SJCRH30 (cell line): ENCODE measurements at regions not wholly inside any gene's neighbourhood (a gene's known extent, or its start where the extent isn't known, plus 50 kb on each side); places are given as distances from the start of the nearest gene placed in this dataset.

ENCODE experiments used
- DNase-seq, 2 experiments: peaks; one replicate each; pipeline ENCODE4 v3.0.0-alpha.2; 2015 to 2020
- H3K27ac ChIP-seq: fragments of 250-450 bp; sonication (Bioruptor Pico); 2 replicates; pipeline ENCODE4 v1.5.1; 2020; ENCODE audit warnings: mild to moderate bottlenecking, moderate library complexity
- H3K27me3 ChIP-seq: fragments of 250-450 bp; sonication (Bioruptor Pico); 2 replicates; pipeline ENCODE4 v1.5.1; 2020; ENCODE audit warnings: mild to moderate bottlenecking, moderate library complexity
- H3K36me3 ChIP-seq: fragments of 250-450 bp; sonication (Bioruptor Pico); 2 replicates; pipeline ENCODE4 v1.5.1; 2020; ENCODE audit warnings: mild to moderate bottlenecking, moderate library complexity
- H3K4me1 ChIP-seq: fragments of 250-450 bp; sonication (Bioruptor Pico); 2 replicates; pipeline ENCODE4 v1.5.1; 2020; ENCODE audit warnings: mild to moderate bottlenecking, moderate library complexity
- H3K4me3 ChIP-seq: fragments of 250-450 bp; sonication (Bioruptor Pico); 2 replicates; pipeline ENCODE4 v1.5.1; 2020; ENCODE audit warnings: mild to moderate bottlenecking, moderate library complexity
- H3K9me3 ChIP-seq: fragments of 250-450 bp; sonication (Bioruptor Pico); replicated peaks from 2 replicates; pipeline ENCODE4 v1.5.1; 2020; ENCODE audit warnings: mild to moderate bottlenecking, moderate library complexity

DNA sequence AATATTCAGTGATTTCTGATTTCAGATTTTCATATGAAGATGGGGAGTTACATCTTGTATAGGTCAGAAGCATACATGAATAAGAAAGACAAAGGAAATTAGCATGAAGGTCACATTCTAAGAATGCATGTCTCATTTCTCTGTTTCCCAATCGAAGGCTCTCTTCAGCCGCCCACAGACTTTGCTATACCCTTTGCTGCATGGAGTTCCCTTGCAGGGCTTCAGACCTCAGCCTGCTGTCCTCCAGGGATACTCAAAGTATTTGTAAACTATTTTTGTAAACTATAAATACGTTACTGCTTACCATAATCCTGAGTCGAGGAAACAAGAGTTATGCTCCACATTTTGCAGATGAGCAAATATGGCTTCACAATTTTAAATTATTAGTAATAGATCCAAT lies 738.4 kb downstream of the PCDH18 start:
- no peaks in the 10 kb centered on the region for H3K27me3 ChIP-seq
- H3K36me3 ChIP-seq: no peaks in the 10 kb centered on the region
- no peaks in the 10 kb centered on the region for H3K9me3 ChIP-seq
- H3K27ac ChIP-seq: no peak overlapping the region
- no peak for DNase-seq
- H3K4me1 ChIP-seq: no peaks in the 10 kb centered on the region
- no peak overlapping the region for H3K4me3 ChIP-seq

DNA sequence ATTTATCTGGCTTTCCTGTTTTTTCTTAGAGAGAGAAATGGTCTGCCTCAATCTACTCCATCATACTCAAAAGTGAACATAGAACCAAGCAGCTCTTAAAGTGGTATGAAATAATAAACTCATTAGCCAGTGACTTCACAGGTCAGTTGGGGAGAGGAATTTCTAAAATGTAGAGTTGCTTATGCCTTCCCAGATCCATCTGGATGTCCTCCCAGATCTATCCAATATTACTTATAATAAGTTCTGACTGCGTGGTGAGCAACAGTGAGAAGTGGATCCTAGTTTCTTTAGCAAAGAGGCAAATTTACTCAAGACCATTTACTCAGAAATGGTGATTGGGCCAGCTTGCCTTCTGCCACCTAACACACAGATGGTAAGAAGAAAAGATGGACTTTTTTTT lies 748.0 kb downstream of the PCDH18 start:
- no peaks in the 10 kb centered on the region for H3K36me3 ChIP-seq
- H3K9me3 ChIP-seq: no peaks in the 10 kb centered on the region
- no peaks in the 10 kb centered on the region for H3K4me1 ChIP-seq
- H3K4me3 ChIP-seq: no peak overlapping the region
- no peak overlapping the region for H3K27ac ChIP-seq
- no peak for DNase-seq
- no peaks in the 10 kb centered on the region for H3K27me3 ChIP-seq

DNA sequence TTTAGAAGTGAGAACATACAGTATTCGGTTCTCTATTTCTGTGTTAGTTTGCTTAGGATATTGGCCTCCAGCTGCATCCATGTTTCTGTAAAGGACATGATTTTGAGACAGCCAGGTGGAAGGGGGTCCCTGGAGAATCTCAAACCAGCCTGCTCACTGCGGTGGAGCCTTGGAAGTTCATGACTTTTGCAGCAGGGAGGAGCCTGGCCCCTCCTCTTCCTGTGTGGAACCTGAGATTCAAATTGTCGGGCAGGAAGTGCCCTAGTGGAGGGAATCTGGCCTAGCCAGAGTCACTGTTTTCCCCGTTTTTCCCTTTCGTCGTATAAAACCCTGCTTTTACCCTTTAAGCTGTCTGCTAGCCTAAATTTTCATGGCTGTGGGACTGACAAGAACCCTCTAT lies 762.6 kb downstream of the PCDH18 start:
- H3K27me3 ChIP-seq: no peaks in the 10 kb centered on the region
- H3K4me3 ChIP-seq: no peak overlapping the region
- H3K36me3 ChIP-seq: no peaks in the 10 kb centered on the region
- no peaks in the 10 kb centered on the region for H3K4me1 ChIP-seq
- no peak for DNase-seq
- H3K27ac ChIP-seq: no peak overlapping the region
- no peaks in the 10 kb centered on the region for H3K9me3 ChIP-seq

DNA sequence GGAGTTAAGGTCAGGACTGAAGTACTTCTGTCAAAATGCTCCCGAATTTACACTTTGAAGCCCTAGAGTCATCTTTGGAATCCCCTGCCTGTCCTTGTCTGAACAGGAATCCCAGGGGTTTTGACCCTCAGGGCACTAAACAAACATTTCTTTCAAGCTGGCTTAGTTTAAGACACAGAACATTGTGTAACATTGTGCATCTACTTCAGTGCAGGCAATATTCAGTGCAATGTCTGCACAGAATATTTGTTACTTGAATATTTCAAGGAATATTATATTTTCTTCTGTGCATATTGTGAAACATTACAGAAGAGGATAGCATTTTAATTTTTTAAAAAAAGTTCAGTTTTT lies 763.4 kb downstream of the PCDH18 start:
- Histone ChIP-seq H3K36me3 (no peaks in the 10 kb centered on the region), H3K9me3 (no peaks in the 10 kb centered on the region), H3K27ac (no peak overlapping the region), H3K4me3 (no peak overlapping the region), H3K4me1 (no peaks in the 10 kb centered on the region), H3K27me3 (no peaks in the 10 kb centered on the region)
- no peak for DNase-seq

DNA sequence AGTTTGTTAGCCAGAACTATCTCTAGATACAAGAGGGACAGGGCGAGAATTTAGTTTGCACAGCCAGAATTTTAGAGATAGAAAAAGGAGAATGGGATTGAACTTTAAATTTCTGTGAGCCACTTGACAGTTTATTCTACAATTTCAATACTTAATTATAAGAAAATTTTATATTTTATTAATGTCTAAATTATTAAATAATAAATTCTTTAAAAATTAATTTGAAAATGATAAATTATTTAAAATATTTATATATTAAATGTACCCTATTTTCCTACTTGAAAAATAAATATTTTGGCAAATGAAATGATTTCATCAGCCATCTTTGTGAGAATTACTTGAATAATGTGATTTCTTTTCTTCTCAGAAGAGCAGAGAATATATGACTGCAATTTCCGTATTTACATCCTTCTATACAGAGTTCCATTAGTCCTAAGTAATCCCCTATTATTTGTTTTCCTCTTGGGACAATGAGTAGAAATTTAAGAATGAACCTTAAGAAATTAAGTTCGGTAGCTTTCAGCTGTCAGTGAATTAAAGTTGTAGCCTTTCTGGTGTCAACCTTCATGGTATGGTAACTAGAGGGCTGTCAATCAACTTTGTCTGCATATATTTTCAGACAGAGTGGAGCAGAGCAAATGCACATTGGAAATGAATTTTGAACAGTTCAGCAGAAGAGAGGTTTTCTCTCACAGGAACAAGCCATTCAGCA lies 763.9 kb downstream of the PCDH18 start:
- no peak overlapping the region for H3K27ac ChIP-seq
- H3K4me1 ChIP-seq: no peaks in the 10 kb centered on the region
- H3K4me3 ChIP-seq: no peak overlapping the region
- no peaks in the 10 kb centered on the region for H3K9me3 ChIP-seq
- no peaks in the 10 kb centered on the region for H3K27me3 ChIP-seq
- DNase-seq: no peak
- no peaks in the 10 kb centered on the region for H3K36me3 ChIP-seq

DNA sequence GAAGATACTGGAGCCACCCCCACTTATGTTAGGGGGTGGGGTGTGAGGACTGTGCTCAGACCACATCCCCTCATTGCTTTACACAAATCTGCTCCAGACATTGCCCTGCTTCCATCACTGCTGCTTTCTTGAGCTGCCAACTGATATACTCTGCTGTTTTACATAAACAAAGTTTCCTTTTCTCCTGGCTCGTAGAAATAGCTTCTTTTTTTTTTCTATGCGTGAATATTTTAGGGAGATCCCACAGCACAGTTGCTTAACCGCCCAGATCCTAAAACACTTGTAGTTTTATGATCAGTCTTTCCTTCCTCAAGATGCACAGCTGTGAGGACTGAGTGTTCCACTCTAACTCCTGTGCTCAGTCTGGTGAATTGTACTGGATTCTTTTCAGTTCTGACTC lies 768.4 kb downstream of the PCDH18 start:
- no peak for DNase-seq
- Histone ChIP-seq H3K27ac (no peak overlapping the region), H3K4me1 (no peaks in the 10 kb centered on the region), H3K4me3 (no peak overlapping the region), H3K36me3 (no peaks in the 10 kb centered on the region), H3K27me3 (no peaks in the 10 kb centered on the region), H3K9me3 (no peaks in the 10 kb centered on the region)

DNA sequence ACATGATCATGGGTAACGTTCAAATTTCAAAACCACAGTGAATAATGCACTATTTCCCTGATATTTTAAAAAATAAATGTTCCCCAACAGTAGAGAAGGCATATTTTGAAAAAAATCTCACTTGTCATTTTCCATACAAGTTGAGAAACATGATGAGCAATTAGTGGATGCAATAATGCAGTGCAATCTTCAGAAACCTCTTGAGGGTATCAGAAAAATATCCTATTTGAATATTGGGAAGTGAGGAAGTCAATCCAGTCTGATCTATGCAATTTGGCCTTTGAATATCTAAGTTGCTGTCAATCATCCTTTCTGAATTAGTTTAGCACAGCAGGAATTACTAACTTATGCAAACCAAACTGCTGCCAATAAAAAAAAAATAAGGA lies 776.8 kb downstream of the PCDH18 start:
- DNase-seq: no peak
- Histone ChIP-seq H3K27ac (no peak overlapping the region), H3K9me3 (no peaks in the 10 kb centered on the region), H3K36me3 (no peaks in the 10 kb centered on the region), H3K4me1 (no peaks in the 10 kb centered on the region), H3K27me3 (no peaks in the 10 kb centered on the region), H3K4me3 (no peak overlapping the region)

GRCh38 chr4:136754810-136755530 lies 777.3 kb downstream of the PCDH18 start:
- H3K27me3 ChIP-seq: no peaks in the 10 kb centered on the region
- H3K36me3 ChIP-seq: no peaks in the 10 kb centered on the region
- no peak overlapping the region for H3K27ac ChIP-seq
- H3K4me1 ChIP-seq: no peaks in the 10 kb centered on the region
- no peak for DNase-seq
- no peak overlapping the region for H3K4me3 ChIP-seq
- H3K9me3 ChIP-seq: no peaks in the 10 kb centered on the region

DNA sequence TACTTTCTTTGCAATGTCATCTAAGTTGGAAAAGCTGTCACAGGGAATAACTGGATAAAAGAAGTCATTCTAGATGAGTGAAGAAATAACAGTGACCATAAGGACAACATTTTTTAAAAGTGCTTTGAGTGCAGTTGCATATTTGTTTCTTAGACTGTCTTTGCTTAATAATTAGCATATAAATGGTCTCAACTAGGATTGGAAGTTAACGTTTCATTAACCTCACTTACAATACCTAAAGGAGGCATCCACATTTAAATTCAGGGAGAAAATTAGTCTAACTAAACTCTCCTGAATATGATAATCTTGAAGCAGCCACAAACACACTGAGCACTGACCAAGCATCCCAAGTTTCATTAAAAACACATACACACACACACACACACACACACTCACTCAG lies 780.7 kb downstream of the PCDH18 start:
- DNase-seq: no peak
- no peaks in the 10 kb centered on the region for H3K36me3 ChIP-seq
- H3K27ac ChIP-seq: no peak overlapping the region
- H3K9me3 ChIP-seq: no peaks in the 10 kb centered on the region
- no peak overlapping the region for H3K4me3 ChIP-seq
- H3K4me1 ChIP-seq: no peaks in the 10 kb centered on the region
- H3K27me3 ChIP-seq: no peaks in the 10 kb centered on the region

- no peaks in the 10 kb centered on the region for H3K4me1 ChIP-seq
- H3K36me3 ChIP-seq: no peaks in the 10 kb centered on the region
- H3K27me3 ChIP-seq: no peaks in the 10 kb centered on the region
- H3K27ac ChIP-seq: no peak overlapping the region
- no peaks in the 10 kb centered on the region for H3K9me3 ChIP-seq
- no peak overlapping the region for H3K4me3 ChIP-seq
- DNase-seq: no peak
These were observed 781.4 kb downstream of the PCDH18 start for GRCh38 chr4:136750897-136751296.

DNA sequence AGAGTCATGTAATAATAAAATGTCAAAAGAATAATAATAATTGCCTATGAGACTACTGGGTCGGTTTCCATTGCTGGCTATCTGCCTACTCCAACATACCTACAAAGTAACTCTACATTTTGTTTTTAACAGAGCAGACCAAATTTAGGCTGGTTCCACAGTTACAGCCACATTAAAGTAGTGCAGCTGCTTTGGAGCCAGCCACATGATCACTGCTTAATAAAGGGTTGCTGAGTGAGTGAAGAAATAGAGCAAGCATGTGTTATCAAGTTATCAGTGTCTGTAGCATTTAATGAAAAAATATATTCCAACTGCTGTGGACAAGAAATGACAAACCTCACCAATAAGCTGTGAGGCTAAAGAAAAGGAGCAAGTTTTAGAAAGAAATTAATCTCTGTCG lies 782.3 kb downstream of the PCDH18 start:
- Histone ChIP-seq H3K36me3 (no peaks in the 10 kb centered on the region), H3K27me3 (no peaks in the 10 kb centered on the region), H3K4me3 (no peak overlapping the region), H3K4me1 (no peaks in the 10 kb centered on the region), H3K9me3 (no peaks in the 10 kb centered on the region), H3K27ac (no peak overlapping the region)
- no peak for DNase-seq

DNA sequence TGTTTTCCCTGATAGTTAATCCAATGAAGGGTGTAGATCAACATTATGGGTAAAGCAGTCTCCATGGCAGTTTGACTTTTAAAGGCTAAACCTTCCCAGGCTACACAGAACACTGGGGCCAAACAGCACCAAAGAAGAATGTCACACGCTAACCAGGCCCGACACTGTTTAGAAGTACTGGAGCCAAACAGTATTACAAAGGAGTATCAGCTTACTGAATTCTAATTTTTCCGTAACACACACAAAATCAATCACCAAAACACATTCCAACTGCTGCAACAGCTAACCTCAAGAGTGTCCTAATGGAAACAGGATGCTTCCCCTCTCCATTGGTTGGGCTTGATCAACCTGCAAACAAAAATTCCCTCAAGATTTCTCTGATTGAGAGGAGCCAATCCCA lies 783.5 kb downstream of the PCDH18 start:
- H3K4me1 ChIP-seq: no peaks in the 10 kb centered on the region
- no peaks in the 10 kb centered on the region for H3K27me3 ChIP-seq
- H3K4me3 ChIP-seq: no peak overlapping the region
- no peaks in the 10 kb centered on the region for H3K9me3 ChIP-seq
- no peaks in the 10 kb centered on the region for H3K36me3 ChIP-seq
- no peak overlapping the region for H3K27ac ChIP-seq
- no peak for DNase-seq

- Histone ChIP-seq H3K9me3 (no peaks in the 10 kb centered on the region), H3K4me3 (no peak overlapping the region), H3K27ac (no peak overlapping the region), H3K36me3 (no peaks in the 10 kb centered on the region), H3K4me1 (no peaks in the 10 kb centered on the region), H3K27me3 (no peaks in the 10 kb centered on the region)
- no peak for DNase-seq
These were observed 784.1 kb downstream of the PCDH18 start for GRCh38 chr4:136748165-136748564.

GRCh38 chr4:136743238-136743637 lies 789.1 kb downstream of the PCDH18 start:
- Histone ChIP-seq H3K4me1 (no peaks in the 10 kb centered on the region), H3K36me3 (no peaks in the 10 kb centered on the region), H3K4me3 (no peak overlapping the region), H3K27ac (no peak overlapping the region), H3K27me3 (no peaks in the 10 kb centered on the region), H3K9me3 (no peaks in the 10 kb centered on the region)
- no peak for DNase-seq

- Histone ChIP-seq H3K9me3 (no peaks in the 10 kb centered on the region), H3K36me3 (no peaks in the 10 kb centered on the region), H3K4me1 (no peaks in the 10 kb centered on the region), H3K27me3 (no peaks in the 10 kb centered on the region), H3K4me3 (no peak overlapping the region), H3K27ac (no peak overlapping the region)
- no peak for DNase-seq
These were observed 790.0 kb downstream of the PCDH18 start for GRCh38 chr4:136742333-136742732.

DNA sequence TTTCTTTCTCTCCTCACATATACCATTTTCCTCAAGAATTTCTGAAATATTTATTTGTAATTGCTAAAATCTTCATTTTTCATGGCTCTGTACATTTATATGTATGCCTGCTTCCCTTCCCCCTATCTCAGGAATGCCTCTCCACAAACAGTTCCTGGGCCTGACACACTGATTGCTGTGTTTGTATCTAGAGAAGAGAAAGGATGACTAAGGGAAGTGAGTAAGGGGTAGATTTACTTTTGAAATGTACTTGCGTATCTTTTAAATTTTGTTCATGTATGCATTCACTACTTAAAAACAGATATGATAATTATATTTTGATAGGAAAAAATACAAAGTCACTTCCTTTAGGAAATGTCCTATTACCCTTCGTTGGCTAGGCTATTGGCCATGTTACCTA lies 790.8 kb downstream of the PCDH18 start:
- Histone ChIP-seq H3K27ac (no peak overlapping the region), H3K36me3 (no peaks in the 10 kb centered on the region)

More for the DNA sequence above, 790.8 kb downstream of the PCDH18 start:
- Histone ChIP-seq H3K4me1 (no peaks in the 10 kb centered on the region), H3K4me3 (no peak overlapping the region), H3K9me3 (no peaks in the 10 kb centered on the region), H3K27me3 (no peaks in the 10 kb centered on the region)
- no peak for DNase-seq
